AG08395 (cell line): ENCODE measurements at regions not wholly inside any gene's neighbourhood (a gene's known extent, or its start where the extent isn't known, plus 50 kb on each side); places are given as distances from the start of the nearest gene placed in this dataset.

Source experiments
- DNase-seq: peaks from one replicate; pipeline ENCODE4 v3.0.0; 2012; ENCODE audit warnings: mixed read lengths, low spot score

DNA sequence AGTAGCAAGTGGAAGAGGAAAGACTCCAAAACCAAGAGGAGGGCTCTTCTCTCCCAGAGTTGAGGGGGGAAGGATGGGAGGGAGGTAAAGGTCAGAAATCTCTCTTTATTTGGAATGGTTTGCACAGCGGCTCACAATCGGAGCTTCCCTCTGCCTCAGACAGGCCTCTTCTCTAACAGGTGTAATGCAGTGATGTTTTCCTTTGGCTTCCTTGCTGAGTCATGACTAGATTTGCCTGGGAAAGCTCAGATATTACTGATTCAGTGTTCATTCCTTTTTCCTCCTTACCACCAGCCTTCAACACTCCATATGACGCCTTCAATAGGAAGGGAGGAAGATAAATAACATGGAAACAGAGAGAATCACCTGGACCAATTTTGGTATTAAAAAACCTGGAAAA is 136.6 kb downstream of the RNF152 start:
- DNase-seq, result no peak

- DNase-seq, result no peak
Measured at GRCh38 chr18:61755555-61755954, 137.3 kb downstream of the RNF152 start.

DNA sequence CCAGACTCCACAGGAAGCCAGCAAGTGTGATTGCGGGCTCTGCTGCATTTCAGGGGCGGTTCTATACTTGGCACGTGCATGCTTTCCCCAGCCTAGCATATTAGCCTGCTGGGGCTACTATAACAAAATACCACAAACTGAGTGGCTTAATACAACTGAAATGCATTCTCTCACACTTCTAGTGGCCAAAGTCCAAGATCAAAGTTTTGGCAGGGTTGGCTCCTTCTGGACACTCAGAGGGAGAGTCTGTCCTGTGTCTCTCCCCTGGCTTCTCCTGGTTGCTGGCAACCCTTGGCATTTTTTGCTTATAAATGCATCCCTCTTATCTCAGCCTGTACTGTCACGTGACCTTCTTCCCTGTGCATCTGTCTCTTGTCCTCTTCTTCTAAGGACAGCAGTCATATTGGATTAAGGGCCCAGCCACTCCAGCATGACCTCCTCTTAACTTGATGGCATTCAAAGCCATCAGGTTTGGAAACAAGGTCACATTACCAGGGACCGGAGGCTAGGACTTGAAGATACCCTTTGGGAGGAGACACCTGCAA is 138.7 kb downstream of the RNF152 start:
- DNase-seq, result no peak

DNA sequence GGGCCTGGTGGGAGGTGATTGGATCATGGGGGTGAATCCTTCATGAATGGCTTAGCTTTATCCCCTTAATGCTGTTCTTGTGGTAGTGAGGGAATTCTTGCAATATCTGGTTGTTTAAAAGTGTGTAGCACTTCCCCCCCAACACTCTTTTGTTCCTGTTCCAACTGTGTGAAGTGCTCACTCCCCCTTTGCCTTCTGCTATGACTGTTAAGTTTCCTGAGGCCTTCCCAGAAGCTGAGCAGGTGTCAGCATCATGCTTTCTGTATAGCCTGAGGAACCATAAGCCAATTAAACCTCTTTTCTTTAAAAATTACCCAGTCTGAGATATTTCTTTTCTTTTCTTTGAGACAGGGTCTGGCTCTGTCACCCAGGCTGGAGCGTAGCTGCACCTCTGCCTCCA is 139.4 kb downstream of the RNF152 start:
- DNase-seq, result no peak

GRCh38 chr18:61752973-61753372 is 139.8 kb downstream of the RNF152 start:
- no peak for DNase-seq

DNA sequence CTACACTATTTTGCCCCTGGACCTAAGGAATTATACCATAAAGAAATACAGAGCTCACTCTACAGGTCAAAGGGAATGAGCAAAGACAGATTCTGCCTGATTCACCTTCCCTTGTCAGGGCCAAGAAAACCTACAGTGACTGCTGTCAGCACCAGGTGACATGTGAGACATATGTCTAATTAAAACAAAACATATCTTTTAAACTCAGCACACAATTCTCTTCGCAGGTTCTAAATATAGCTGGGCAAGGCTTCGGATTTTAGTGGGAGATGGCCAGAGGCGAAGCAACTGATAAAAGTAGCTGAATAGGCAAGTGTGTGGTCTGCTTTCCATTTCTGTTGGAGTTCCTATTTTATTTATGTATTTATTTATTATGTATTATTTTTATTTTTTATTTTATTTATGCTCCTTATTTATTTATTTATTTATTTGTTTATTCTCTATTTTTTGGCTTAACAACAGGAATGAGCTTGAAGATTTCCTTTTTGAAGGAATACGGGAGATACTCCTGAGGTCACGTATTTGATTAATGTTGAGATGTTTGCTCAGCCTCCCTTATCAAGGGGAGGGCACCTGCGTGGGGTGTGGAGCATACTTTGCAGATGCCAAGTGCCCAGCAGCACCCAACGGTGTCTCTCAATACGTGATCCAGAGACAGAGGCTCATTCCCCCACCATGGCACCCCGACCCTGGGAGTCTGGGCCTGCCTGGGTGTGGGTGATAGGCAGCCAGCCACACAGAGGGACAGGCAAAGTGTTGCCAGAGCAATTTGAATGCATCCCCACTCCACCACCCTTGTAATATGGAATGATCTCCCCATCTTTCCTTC is 141.8 kb downstream of the RNF152 start:
- DNase-seq, result no peak

- DNase-seq, result no peak
Measured at GRCh38 chr18:61749546-61749945, 143.3 kb downstream of the RNF152 start.

- DNase-seq, result no peak
Measured at GRCh38 chr18:61749031-61749430, 143.8 kb downstream of the RNF152 start.

GRCh38 chr18:61748004-61748403 is 144.8 kb downstream of the RNF152 start:
- no peak for DNase-seq

DNA sequence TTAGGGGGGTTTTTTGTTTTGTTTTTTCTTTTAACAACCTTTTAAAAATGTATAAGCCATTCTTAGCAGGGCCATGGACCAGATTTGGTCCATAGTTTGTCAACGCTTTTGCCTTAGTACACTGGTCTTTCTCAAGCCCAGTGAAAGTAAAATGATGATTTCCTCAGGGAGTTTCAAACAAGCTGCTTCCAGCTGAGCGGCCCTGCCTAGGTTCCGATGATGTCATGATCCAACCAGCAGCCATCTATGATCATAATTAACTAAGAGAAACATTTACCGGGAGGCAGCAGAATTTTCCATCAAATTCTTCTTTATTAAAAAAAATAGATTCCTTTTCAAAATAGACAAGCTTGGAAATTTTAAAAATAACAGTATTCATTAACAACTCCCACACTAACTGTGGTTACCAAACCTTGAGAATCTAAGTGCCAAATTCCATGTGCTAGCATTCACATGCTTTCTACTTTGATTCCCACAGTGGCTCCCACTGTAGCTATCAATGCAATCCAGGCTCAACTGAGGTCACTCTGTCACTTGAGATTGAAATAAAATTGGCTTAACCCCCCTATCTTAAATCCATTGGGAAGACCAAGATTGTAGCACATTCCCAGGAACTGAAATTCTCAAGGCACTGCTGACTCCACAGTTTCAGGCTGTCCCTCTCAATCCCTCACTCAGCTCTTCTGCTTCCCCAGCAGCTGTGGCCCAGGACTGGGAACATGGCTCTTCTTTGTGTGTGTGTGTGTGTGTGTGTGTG is 148.9 kb downstream of the RNF152 start:
- DNase-seq, result peak; percentile 38

DNA sequence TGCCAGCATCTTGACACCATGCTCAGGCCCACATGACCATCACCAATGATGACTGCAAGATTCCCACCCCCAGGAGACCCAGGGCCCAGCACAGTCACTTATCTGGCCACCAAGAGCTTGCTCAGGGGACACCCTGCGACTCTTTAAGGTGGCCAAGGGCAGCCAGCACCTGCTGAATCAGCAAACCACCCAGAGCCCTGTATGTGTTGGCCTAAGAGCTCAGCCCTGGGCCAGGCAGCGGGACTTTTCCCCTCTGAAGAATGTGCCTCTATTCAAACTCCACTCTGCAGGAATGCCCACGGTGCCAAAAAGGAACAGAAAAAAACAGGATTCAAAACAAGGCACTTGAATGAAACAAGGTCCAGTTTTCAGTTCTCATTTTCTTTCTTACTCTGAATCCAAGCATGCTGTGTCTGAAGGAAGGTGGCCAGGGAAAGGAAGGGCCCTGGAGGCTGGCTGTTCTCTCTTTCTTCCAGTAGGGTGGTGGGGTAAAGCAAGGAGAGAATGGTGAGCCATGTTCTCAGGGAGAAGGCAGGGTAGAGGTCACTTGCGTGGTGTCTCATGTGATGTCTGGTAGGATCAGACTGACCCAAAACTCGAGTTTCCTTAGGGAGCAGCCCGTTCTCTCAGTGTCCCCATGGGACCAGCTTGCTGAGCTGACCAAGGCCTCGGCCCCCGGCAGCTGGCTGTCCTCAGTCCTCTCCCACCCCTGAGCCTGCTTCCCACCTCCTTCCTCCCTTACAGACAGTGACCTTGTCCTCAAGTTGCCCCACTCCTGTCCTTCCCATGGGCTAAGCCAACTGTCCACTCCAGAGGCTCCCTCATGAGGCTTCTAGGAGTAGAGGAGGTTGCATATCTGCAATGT is 150.0 kb downstream of the RNF152 start:
- DNase-seq, result no peak

DNA sequence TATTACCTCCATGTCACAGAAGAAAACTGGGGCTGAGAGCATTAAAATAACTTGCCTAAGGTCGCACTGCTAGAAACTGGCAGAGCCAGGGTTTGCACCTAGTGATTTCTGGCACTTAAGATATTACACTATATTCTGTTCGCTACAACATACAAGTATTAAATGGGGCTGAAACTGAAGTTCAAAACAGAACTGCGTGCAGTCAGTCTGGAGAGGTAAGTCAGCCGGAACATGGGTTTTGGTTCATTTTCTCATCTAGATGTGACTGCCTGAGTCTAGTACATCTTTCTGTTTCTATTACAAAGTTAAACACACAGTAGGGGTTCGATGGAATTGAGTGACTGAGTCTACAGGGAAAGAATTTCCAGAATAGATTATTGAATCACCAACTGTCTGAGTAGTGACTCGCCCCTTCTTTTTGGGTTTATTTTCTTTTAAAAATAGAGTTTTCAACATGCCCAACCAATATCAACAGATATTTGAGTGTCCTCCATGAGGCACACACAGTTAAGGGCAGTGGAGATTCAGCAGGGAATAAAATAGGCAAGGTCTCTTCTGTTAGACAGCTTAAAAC is 150.8 kb downstream of the RNF152 start:
- DNase-seq, result no peak

- DNase-seq, result peak; percentile 74
Measured at GRCh38 chr18:61738488-61738887, 154.3 kb downstream of the RNF152 start.

GRCh38 chr18:61738042-61738441 is 154.8 kb downstream of the RNF152 start:
- no peak for DNase-seq

- no peak for DNase-seq
Measured at GRCh38 chr18:61736133-61736532, 156.7 kb downstream of the RNF152 start.

- DNase-seq, result no peak
Measured at GRCh38 chr18:61735564-61736102, 157.2 kb downstream of the RNF152 start.

DNA sequence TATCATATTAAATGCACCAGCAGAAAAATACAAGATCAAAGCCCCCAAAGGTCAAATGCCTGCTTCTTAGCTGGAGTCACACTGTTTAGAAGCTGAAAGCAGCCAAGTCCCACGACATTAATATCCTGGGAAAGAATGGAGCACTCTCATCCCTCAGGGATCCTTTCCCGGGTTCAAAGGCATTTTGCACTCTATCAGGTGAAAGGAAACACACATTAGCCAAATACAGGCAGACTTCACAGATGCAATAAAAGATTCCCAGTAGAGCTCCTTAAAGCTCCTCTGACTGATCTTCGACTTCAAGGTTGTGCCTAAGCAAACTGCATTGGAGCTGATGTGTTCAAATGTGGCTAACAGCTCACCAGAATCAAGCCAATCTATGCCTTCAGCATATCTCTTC is 158.4 kb downstream of the RNF152 start:
- DNase-seq, result no peak

DNA sequence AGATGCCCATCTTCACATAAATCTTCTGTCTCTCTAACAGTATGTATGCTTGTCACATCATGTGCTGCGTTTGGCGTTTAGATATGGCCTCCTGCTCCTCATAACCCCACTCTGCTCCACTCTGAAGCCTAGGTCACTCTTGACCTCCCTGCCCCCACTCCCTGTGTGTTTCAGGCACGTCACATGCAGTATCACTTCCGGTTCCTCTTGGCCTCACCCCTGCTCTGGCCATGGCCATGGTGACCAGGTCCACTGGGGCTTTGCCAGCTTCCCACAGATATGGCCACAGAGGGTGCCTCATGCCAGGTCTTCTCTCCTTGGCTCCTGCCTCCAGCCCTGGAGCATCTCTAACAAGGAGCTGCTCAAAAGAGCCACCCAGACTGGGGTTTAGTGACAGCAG is 160.0 kb downstream of the RNF152 start:
- no peak for DNase-seq

DNA sequence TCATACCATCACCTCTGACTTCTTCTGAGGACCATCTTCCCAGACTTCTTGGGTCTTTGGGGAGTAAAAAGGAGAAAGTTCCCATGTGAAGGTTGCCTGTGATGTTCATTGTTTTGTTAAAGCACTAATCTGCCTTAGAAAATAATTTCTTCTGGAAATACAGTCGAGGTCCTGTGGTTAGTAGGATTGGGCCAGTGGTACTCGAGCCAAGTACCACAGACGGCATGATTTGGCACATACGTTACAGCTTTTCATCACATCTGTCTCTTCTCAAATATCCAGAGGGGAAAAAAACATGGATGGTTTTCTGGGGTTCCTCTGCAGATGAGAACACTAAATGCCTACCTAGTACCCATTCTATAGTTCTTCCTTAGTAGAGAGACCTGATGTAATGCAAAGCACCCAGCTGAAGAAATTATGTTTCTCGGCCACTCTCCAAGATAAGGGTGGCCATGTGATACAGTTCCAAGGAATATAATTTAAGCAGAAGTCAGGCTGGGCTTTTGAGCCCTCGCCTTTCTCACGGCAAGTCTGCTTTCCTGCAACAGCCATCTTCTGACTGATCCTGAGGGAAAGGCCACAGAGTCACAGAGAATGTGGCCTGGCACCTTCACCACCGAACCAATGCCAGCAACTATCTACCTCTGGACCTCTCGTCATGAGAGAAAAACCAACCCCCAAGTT is 161.0 kb downstream of the RNF152 start:
- DNase-seq, result peak; percentile 31

DNA sequence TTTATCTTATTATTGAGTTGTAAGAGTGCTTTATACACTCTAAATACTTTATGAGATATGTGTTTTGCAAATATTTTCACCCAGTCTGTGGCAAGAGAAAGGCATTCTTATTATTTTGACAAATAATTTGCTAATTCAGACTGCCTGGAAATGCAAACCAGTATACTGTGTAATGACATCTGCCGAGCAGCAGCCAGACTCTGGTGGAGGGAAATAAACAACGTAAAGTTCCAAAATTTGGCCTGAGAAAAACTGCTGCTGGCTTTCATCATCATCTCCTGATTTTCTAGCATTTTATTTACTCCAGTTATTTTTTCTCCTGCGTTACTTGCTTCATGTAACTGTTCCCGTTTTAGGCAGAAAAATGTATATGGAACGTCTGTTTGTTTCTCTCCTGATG is 161.6 kb downstream of the RNF152 start:
- no peak for DNase-seq

- DNase-seq, result no peak
Measured at GRCh38 chr18:61729322-61729721, 163.5 kb downstream of the RNF152 start.
